Central memory CD4-positive, alpha-beta T cell (primary cell): ENCODE measurements at regions not wholly inside any gene's neighbourhood (a gene's known extent, or its start where the extent isn't known, plus 50 kb on each side); places are given as distances from the start of the nearest gene placed in this dataset.
"Not testable (repeated sequence)": the region's sequence is repeated elsewhere in the genome, so short reads cannot be mapped to it uniquely, and the experiment has no call there.

Experiments used
- DNase-seq: peaks from one replicate; pipeline ENCODE4 v3.0.0; 2022

- no peak for DNase-seq
These were observed 260.4 kb upstream of the DPYD start for GRCh38 chr1:98181036-98181764.

- DNase-seq: no peak
These were observed 258.4 kb upstream of the DPYD start for GRCh38 chr1:98179151-98179773.

GRCh38 chr1:98177751-98178150 lies 256.9 kb upstream of the DPYD start:
- no peak for DNase-seq

- no peak for DNase-seq
These were observed 256.1 kb upstream of the DPYD start for GRCh38 chr1:98176936-98177335.

- no peak for DNase-seq
These were observed 255.6 kb upstream of the DPYD start for GRCh38 chr1:98176414-98176813.

GRCh38 chr1:98172578-98172977 lies 251.7 kb upstream of the DPYD start:
- no peak for DNase-seq

- DNase-seq: no peak
These were observed 251.2 kb upstream of the DPYD start for GRCh38 chr1:98172022-98172421.

- DNase-seq: no peak
These were observed 243.7 kb upstream of the DPYD start for GRCh38 chr1:98164509-98164908.

GRCh38 chr1:98157524-98158313 lies 236.9 kb upstream of the DPYD start:
- no peak for DNase-seq

GRCh38 chr1:98147280-98147679 lies 226.4 kb upstream of the DPYD start:
- no peak for DNase-seq

GRCh38 chr1:98145655-98146054 lies 224.8 kb upstream of the DPYD start:
- no peak for DNase-seq

GRCh38 chr1:98143403-98143802 lies 222.6 kb upstream of the DPYD start:
- DNase-seq: no peak

GRCh38 chr1:98133131-98133530 lies 212.3 kb upstream of the DPYD start:
- DNase-seq: no peak

GRCh38 chr1:98130408-98130807 lies 209.6 kb upstream of the DPYD start:
- no peak for DNase-seq

- DNase-seq: no peak
These were observed 208.7 kb upstream of the DPYD start for GRCh38 chr1:98129491-98129890.

GRCh38 chr1:98126740-98127139 lies 205.9 kb upstream of the DPYD start:
- no peak for DNase-seq

GRCh38 chr1:98121646-98122045 lies 200.8 kb upstream of the DPYD start:
- no peak for DNase-seq

GRCh38 chr1:98119796-98120195 lies 199.0 kb upstream of the DPYD start:
- DNase-seq: no peak

GRCh38 chr1:98113811-98114210 lies 193.0 kb upstream of the DPYD start:
- no peak for DNase-seq

GRCh38 chr1:98112626-98113025 lies 191.8 kb upstream of the DPYD start:
- DNase-seq: no peak

GRCh38 chr1:98110674-98111073 lies 189.8 kb upstream of the DPYD start:
- no peak for DNase-seq

GRCh38 chr1:98108378-98108777 lies 187.5 kb upstream of the DPYD start:
- not testable (repeated sequence) for DNase-seq

GRCh38 chr1:98107256-98107655 lies 186.4 kb upstream of the DPYD start:
- no peak for DNase-seq

- DNase-seq: no peak
These were observed 183.5 kb upstream of the DPYD start for GRCh38 chr1:98104289-98104688.
